NCI-H524 (cell line): ENCODE measurements at regions not wholly inside any gene's neighbourhood (a gene's known extent, or its start where the extent isn't known, plus 50 kb on each side); places are given as distances from the start of the nearest gene placed in this dataset.

Source experiments
- DNase-seq, 2 experiments: peaks; one replicate each; lab custom pipeline; 2025; lab: John Stamatoyannopoulos, UW

DNA sequence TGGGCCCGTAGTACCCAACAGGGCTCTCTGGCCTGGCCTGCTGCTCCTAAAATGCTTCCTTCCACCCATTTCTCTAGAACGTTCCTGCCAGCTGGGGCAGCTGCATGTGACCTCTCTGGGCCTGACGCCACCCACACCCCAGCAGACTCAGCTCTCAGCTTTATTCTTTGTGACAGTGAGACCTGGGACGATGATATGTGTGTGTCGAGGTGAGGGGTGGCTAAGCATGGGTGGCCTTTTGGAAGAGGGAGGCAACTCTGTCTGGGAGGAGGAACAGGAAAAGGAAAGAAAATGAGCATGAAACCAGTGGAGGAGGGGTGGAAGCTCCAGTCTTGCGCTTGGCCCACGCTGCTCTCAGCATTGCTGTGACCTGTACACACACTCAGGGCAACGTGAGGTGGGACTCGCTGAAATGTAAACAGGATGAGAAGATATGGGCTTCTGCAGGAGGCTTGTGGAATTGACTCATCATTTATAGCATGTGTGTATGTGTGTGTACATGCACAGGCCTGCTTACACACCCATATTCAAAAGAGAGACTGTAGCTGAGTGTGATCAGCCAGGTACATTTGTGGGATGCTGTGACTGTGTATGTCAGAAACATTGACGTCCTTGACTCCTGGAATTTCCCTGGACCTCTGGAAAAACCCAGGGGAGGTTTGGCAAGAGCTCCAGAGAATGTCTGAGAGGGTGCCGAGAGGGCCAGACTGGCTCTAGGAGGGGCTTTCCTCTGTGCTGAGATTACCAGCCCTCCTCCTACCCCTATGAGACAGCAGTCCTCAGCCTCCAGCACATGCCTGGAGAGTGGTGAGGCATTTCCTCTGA lies 137.9 kb downstream of the PJA1 start:
- no peak for DNase-seq

DNA sequence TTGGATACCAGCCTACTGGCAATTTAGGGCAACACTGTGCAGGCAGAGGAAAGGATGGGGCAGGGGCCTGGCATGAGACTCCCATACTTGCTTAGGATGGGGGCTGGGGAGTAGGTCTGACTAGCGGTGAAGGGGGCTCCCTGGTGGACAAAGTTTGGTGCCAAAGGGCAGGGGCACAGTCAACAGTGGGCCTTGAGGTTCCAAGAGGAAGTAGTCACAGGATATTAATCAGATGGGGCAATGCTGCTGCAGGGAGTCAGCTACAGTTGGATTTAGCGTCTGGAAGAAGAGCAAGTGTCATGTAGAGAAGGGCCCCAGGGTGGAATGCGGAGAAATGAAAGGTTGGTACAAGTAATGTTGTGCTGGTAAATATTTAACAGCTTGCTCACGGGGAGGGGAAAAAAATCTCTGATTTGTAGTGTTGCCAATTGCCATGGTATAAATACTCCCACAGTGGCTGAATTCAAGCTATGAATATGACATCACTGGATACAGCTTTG lies 139.4 kb downstream of the PJA1 start:
- DNase-seq, result no peak

DNA sequence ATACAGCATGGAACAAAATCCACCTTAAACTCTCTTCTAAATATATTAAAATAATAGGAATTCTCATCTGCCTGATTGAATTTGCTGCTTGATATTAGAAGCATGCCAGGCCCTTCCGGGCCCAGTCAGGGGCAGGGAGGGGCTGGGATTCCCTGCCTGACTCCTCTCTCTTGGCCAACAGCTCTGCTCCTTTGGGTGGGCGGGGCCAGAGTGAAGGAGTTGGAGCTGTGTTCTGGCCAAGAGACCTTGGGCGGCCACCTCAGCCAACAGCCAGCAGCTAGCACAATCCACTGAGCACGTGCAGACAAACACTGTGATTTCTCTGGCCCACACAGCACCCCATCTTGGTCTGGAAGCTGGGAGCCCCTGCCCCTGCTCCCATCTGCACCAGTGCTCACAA lies 140.3 kb downstream of the PJA1 start:
- no peak for DNase-seq

DNA sequence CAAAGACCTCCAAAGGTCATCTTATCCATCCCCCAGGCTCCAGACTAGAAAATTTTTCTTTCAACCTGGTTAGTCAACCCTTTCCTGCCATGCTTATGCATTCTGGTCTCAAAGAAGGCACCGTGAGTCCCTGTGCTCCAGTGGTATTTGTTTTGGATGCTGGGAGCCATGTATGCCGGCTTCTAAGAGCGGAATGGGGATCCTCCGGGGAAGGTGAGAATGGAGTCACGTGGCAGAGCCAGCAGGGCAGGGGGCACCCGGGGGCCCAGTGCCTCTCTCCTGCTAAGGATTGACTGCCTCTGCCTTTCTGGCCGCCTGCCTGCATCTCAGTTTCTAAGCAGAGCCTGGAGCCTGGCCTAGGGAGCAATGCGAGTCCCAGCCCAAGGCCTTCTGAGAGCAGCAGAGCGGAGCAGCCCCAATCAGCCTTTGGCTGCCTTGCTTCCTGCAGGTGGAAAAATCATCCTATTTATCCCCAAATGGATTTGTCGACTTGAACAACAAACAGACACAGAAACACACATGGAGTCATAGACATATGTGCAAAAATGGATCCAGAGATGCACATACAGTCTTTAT lies 141.0 kb downstream of the PJA1 start:
- DNase-seq, result no peak

DNA sequence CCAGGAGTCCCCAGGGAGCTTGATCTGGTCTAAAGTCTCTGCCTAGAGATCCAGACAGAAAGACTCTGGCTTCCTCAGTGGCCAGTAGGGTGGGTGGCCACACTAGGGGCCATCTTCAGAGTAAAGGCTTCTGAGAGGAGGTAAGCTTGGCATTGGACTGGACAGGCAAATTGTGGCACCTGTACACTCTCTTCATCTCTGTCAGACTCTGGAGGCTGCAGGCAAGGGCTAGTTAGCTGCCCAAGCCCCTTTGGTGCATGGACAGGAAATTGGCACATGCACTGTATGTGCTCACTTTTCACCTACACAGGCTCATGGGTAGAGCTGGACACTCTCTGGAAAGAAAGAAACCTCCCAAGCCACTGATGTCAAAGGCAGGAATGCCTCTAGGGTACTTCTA lies 142.8 kb downstream of the PJA1 start:
- DNase-seq, result no peak

DNA sequence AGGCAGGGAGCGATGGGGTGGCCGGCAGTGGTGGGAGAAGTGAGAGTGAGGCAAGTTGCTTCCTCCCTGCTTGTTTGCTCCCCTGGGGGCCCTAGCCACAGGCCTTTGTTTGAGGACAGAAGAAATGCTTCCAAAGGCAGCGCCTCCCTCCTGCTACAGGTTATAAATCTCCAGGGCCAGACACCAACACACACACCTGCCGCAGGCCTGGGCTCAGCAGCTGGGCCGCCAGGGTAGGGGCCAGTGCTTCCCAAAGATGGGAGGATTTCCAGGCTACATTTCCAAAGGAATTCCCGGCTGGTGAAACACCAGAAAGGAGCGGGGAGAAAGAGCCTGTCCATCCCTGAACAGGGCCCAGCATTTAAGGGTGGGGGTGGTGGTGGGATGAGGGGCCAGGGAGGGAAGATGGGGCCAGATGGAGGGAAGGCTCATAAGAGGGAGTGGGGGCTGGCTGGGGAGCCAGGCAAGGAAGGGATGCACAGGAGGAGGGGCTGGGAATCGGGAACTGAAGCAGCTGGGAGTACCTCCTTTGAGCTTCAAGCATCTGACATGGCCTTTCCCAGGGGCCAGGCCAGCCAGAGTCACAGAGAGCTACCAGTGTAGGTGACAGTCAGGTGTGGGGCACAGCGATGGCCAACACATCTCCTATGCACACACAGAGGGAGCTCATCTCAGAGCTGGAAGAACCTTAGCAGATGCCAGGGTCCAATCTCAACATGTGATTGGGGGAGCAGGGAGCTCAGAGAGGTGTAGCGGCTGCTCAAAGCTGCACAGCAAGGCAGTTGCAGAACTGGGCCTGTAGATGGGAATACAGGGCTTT lies 143.9 kb downstream of the PJA1 start:
- DNase-seq, result peak; percentile 50 to 77

DNA sequence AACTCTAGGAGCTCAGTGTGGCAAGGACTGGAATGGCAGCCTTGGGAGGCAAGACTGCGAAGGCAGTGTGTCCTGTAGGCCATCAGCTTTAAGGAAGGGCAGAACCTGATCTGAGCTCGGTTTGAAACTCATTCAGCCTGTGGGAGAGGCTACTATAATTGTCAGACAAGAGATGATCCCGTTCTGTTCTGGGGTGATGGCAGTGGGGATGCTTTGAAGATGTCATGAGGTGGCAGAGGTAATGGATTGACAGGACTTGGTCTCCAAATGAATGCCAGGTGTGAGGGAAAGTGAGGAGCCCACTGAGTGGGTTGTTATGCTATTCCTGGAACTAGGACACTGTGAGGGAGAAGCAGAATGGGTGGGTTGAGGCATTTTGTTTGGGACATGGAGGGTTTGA lies 144.9 kb downstream of the PJA1 start:
- no peak for DNase-seq

DNA sequence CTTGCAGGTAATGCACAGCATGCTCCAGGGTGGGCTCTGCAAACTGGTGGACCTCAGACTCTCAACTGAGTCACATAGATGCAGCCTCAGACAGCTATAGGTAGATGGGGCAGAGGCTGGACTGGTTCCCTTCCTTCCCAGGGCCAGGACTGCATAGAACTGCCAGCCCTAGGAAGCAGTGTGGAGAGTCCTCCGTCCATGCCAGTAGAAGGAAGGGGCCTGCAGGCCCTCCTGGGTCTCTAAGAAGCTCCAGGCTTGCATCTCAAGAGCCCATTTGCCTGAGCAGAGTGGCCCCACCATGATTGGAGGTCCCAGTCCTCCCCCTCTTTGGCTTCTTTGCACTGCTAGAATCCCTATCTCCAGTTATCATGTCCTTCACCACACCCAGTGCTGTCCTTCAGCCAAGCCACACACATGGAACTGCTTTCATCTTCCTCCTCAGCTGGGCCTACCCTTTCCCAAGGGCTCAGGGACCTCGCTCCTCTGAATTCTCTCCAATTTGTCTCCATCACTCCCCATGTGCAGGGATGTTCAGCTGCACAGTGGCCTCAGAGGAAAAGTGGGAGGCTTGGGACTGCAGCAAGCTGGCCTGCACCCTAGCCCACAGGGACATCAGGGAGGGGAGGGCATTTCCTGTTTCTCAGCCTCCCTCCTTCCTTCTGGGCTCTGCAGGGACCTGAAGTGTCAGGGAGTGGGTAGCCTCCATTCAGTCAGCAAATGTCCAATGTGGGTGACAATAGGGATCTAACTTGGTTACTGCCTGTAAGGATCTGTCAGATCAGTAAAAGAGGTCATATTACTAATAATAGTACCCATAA lies 146.0 kb downstream of the PJA1 start:
- DNase-seq, result no peak

DNA sequence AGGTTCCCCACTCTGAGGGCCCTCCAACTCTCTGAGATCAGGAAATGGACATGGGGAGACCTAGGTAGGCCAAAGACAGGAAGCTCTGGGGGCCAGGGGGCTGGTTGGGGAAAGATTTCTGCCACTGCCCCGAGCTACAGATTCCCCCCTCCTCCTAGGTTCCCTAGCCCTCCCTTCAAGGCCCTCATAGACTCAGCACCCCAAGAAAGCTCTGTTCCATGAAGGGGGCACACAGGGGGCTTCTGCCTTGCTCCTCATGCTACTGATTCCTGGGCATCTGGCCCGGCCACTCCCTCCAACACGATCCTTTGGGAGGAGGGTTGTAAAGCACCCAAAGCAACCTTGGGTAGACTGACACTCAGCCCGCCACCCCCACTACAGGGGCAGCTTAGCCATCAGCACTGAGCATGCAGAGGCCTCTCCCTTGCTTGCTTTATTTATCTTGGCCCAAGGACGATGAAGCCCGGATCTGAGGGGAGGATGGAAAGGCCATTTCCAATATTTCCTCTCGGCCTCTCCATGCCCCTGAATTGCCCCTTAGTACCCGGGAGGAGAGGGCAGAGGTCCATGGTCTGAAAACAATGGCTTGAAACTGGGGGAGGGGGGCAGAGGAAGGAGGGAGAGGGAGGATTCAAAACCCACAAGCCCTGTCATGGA lies 146.7 kb downstream of the PJA1 start:
- DNase-seq, result no peak

DNA sequence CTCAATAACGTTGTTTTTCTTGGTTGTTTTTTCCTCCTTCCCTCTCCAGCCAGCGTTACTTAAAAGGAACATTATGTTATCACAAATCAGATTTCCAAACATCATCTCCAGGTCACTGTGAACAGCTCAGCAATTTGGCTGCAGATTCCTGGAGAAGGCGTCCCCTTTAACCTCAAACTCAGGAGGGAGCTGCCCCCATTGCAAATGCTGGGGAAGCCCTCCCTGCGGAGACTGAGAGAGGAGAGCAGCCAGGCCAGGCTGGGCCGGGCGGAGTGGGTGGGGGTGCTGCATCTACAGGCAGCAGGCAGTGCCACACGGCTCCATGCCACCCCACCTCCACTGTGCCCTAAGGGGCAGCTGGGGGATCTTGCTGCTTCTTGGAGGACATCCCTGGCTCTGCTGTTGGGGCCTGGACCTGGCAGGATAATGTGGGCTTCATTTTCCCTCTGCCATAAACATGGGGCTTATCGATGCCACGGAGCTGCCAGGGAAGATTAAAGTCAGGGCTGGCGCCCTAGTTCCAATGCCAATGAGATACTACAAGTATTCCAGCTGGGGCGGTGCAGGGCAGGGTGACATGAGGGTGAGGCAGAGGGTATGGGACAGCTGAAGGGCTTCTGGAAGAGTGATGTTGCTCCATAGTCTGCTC lies 148.8 kb downstream of the PJA1 start:
- DNase-seq, result no peak

DNA sequence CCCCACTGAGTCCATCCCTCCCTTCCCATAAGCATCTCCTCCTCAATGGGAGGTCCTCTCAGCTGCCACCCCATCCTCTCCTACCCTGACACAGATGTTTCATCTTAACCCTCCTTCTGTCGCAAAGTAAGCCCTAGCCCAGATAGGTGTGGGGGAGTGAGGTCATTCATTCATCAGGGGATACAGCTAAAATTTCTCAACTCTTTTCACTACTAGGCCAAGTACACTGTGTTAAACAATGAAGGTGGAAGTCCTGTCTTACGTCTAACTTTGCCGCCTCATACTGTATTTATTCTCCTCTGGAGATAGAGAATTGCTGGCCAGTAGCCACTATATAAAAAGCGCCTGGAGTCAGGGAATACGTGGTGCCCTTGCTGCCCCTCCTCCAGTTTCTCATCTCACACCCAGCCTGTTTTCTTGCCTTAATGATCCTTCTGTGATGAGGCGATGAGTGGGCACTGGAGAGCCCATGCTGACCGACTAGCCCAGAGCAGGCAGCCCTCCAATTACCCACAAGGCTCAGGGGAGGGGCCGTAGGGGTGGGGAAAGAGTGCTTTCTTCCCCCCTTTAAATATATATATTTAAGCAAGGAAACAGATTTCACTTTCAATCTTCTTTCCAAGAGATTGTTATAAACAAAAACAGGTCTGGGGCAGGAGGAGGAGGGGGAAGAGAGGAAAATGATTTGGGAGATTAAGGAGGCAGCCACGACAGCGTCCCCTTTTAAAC lies 149.5 kb downstream of the PJA1 start:
- DNase-seq, result peak; percentile 11 to 32

DNA sequence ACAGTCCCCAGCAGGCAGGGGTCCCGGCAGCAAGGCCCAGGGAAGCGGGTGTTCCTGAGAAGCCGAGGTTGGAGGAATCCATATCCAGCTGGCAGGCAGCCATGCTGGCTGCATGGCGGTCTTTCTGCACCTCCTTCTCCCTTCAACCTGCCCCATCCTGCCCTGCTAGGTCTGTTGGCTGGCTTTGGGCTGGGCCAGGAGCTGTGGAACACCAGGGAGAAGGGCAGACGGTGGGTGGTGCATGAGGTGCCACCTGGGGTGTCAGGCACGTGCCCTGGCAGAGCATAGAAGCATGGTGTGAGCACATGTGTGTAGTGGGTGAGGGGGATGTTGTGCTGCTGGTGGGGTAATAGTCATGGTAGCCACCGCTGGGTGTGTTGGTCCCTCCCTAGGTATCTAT lies 150.1 kb downstream of the PJA1 start:
- no peak for DNase-seq

DNA sequence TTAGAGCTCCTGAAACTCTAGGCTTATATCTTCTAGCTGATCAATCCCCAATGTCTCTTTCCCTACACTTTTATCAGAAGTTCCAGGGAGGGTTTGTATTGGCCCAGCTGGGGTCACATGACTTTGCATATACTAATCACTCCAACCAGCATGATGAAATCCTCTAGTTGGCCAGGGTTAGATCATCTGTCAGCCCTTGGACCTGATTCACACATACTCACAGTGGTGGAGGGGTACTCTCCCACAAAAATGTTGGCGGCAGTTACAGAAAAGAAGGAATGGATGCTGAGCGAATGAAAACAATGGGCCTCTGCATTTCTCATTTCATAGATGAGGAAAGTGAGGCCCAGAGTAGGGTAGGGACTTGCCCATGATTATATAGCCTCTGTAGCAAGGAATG lies 151.1 kb downstream of the PJA1 start:
- no peak for DNase-seq

DNA sequence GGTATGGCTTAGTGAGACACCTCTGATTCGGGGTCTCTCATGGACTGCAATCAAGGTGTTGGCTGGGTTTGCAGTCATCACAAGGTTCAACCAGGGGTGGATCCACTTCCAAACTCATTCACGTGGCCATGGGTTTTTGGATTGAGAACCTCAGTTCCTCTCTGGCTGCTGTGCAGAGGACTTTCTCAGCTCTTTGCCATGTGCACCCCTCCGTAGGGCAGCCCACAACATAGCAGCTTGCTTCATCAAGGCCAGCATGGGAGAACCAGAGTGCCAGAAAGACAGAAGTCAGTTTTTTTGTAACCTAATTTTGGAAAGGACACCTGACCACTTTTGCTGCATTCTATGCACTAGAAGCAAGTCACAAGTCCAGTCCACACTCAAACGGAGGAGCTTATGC lies 154.9 kb downstream of the PJA1 start:
- no peak for DNase-seq

DNA sequence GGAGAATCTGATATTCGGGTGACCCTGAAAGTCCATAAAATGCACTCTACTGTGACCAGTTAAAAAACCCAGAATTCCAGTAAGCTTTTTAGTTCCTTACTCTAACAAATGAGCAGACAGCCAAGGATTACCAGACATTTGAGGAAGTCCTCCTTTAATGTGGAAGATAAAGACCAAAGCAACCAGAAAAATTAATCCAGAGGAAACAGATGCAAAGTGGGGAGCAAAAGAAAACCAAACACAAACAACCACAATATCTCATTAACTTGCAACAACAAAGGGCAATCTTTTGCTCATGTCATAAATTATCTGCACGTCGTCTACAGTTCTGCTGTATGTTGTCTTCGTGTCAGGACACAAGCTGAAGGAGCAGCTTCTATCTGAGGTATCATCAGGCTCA lies 164.4 kb downstream of the PJA1 start:
- DNase-seq, result no peak

DNA sequence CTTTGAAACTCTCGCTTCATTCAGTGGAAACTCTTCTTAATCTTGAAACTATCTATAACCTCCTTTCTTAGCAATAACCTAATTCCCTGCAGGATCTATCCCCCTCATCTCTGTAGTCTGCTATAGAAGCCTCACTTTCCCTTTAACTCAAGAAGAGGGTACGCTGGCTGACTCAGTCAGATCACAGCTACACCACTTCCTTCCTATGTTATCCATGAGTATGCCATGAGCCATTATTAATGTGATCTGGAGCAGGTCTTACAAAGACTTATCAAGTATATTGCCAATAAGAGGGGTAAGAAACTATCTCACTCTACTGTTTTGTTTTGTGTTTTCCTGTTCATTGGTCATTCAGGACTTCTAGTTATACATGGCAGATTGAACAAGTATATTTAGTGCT lies 165.3 kb downstream of the PJA1 start:
- DNase-seq, result no peak

DNA sequence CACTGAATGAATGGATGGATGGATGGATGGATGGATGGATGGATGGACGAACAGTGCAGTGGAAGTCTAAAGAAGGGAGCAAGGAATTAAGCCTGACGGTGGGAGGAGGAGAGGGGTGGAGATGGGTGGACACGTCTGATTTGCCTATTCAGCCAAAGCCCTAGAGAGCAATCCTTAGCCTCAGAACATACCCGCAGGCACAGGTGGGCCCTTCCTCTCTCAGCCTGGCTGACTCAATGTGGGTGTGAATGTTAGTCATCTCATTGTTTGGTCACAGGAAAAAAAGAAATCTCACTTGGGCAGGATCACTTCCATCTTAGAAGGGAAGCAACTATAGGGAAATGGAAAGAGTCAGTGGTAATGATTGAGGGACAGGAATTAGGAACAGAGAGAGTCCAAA lies 165.9 kb downstream of the PJA1 start:
- no peak for DNase-seq

DNA sequence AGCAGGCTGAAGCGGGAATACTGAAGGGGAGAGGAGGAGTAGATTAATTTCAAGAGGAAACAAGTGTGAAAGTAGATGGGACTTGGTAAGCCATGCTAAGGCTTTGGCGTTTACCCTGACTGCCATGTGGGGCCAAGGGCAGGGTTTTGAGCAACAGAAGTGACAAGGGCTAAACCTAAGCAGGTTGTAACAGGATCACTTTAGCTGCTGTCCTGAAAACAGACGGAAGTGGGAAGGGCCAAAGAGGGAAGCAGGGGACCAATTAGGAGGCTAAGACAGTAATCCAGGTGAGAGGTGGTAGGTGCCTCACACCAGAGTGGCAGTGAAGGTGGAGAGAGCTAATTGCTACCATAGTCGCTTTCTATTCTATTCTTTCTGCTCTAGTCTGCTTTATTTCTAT lies 166.5 kb downstream of the PJA1 start:
- no peak for DNase-seq

DNA sequence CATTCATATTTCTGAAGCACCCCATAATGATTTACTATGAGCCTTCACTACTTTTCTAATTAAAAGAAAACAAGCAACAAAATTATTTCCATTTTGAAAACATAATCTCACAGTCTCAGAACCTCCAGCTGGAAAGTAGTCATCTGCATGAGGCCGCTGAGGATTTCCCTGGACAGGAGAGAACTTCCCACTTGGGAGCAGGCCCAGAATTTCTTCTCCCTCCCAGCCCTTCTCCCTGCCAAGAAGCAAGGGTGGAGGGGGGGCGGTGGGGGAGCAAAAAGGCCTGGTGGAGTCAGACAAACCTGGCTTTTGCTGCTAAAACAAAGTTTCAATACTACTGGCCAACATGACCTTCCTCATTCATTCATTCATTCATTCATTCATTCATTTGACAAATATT lies 167.3 kb downstream of the PJA1 start:
- DNase-seq, result no peak

DNA sequence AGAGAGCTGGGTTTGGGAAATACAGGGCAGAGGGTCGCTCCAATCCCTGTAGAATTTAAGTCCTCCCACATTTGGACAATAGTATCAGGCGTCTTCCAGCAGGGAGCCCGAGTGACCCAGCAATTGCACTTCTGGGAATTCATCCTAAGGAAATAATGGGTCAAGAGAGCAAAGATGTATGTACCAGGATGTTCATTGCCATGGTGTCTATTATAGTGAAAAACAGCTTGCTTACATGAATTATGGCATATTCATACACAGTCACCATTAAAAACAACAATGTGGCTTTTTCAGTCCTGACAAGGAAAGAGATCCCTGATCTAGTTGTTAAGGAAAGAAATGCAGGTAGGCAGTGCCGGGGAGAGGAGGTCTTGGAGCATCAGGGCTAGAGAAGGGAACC lies 167.7 kb downstream of the PJA1 start:
- no peak for DNase-seq
